ENCODE measurements at regions not wholly inside any gene's neighbourhood (a gene's known extent, or its start where the extent isn't known, plus 50 kb on each side); places are given as distances from the start of the nearest gene placed in this dataset.

- POLR2A ChIA-PET = no interaction called here
- Mint-ChIP-seq H3K27me3 (no peaks in the 10 kb centered on the region), H3K27ac (no peak overlapping the region), H3K4me3 (no peak overlapping the region), H3K4me1 (ENCODE audit: low read depth) (no peaks in the 10 kb centered on the region), H3K36me3 (ENCODE audit: low read depth) (no peaks in the 10 kb centered on the region), H3K9me3 (no peaks in the 10 kb centered on the region)
- no peak for TF ChIP-seq CTCF (IDR thresholded peaks at IDR 0.05)
- CTCF ChIA-PET = no interaction called here
- intact Hi-C loops (cut with micrococcal nuclease) = no loop called here
- no peak for ATAC-seq
- no peak for DNase-seq
Observed at GRCh38 chrX:83326539-83326938, 181.6 kb upstream of the POU3F4 start.

- ChIA-PET POLR2A (no interaction called here), CTCF (no interaction called here)
- Mint-ChIP-seq H3K27me3 (no peaks in the 10 kb centered on the region), H3K4me1 (ENCODE audit: low read depth) (no peaks in the 10 kb centered on the region), H3K36me3 (ENCODE audit: low read depth) (no peaks in the 10 kb centered on the region), H3K4me3 (no peak overlapping the region), H3K9me3 (peaks cover 2% of the 10 kb centered on the region), H3K27ac (no peak overlapping the region)
- ATAC-seq (no peak), DNase-seq (no peak)
- TF ChIP-seq CTCF (IDR thresholded peaks at IDR 0.05) = no peak
- intact Hi-C loops (cut with micrococcal nuclease) = no loop called here
Observed at GRCh38 chrX:83333813-83334212, 174.3 kb upstream of the POU3F4 start.

GRCh38 chrX:83336454-83336853, 171.6 kb upstream of the POU3F4 start:
- Mint-ChIP-seq H3K27ac (no peak overlapping the region), H3K9me3 (peaks cover 2% of the 10 kb centered on the region), H3K36me3 (ENCODE audit: low read depth) (no peaks in the 10 kb centered on the region), H3K4me3 (no peak overlapping the region), H3K27me3 (no peaks in the 10 kb centered on the region), H3K4me1 (ENCODE audit: low read depth) (no peaks in the 10 kb centered on the region)
- no peak for TF ChIP-seq CTCF (IDR thresholded peaks at IDR 0.05)
- intact Hi-C loops (cut with micrococcal nuclease) = no loop called here
- no peak for ATAC-seq
- no peak for DNase-seq
- POLR2A ChIA-PET = no interaction called here
- CTCF ChIA-PET = no interaction called here

- POLR2A ChIA-PET = no interaction called here
- CTCF ChIA-PET = no interaction called here
- no peak for TF ChIP-seq CTCF (IDR thresholded peaks at IDR 0.05)
Observed at GRCh38 chrX:83339724-83340123, 168.4 kb upstream of the POU3F4 start.

GRCh38 chrX:83345298-83345697, 162.8 kb upstream of the POU3F4 start:
- H3K27me3 Mint-ChIP-seq = no peaks in the 10 kb centered on the region
- no peak for TF ChIP-seq CTCF (IDR thresholded peaks at IDR 0.05)
- ATAC-seq (no peak), DNase-seq (no peak)
- ChIA-PET POLR2A (no interaction called here), CTCF (no interaction called here)
- intact Hi-C loops (cut with micrococcal nuclease) = no loop called here
- H3K36me3 Mint-ChIP-seq (ENCODE audit: low read depth) = no peaks in the 10 kb centered on the region
- no peak overlapping the region for H3K4me3 Mint-ChIP-seq
- H3K4me1 Mint-ChIP-seq (ENCODE audit: low read depth) = no peaks in the 10 kb centered on the region
- H3K9me3 Mint-ChIP-seq = no peaks in the 10 kb centered on the region
- H3K27ac Mint-ChIP-seq = no peak overlapping the region

More at GRCh38 chrX:83339724-83340123, 168.4 kb upstream of the POU3F4 start:
- Mint-ChIP-seq H3K36me3 (ENCODE audit: low read depth) (no peaks in the 10 kb centered on the region), H3K4me3 (no peak overlapping the region), H3K4me1 (ENCODE audit: low read depth) (no peaks in the 10 kb centered on the region), H3K27me3 (no peaks in the 10 kb centered on the region), H3K9me3 (no peaks in the 10 kb centered on the region), H3K27ac (no peak overlapping the region)
- intact Hi-C loops (cut with micrococcal nuclease) = no loop called here
- DNase-seq (no peak), ATAC-seq (no peak)
